ENCODE measurements at regions not wholly inside any gene's neighbourhood (a gene's known extent, or its start where the extent isn't known, plus 50 kb on each side); places are given as distances from the start of the nearest gene placed in this dataset.

GRCh38 chr1:163267962-163268361 is 53.8 kb upstream of the NUF2 start:
- no peaks in the 10 kb centered on the region for H3K9me3 ChIP-seq (ENCODE audit: insufficient read depth, low read depth, low read length)

DNA sequence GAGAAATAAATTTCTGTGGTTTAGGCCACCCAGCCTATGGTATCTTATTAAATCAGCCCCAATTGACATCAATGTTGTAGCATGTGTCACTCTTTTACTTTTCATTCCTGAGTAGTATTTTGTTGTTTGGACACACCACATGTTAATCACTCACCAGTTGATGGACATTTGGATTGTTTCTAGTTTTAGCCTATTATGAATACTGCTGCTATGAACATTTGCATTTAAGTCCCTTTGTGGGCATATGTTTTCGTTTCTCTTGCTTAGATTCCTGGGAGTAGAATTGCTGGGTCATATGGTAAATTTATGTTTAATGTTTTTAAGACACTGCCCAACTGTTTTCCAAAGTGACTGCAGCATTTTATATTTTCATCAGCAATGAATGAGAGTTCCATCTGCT is 50.2 kb upstream of the NUF2 start:
- Histone ChIP-seq H3K4me3 (ENCODE audit: low read depth, low read length) (no peak overlapping the region), H2AK5ac (ENCODE audit: low read length) (no peak overlapping the region), H2BK12ac (ENCODE audit: low read length) (no peak overlapping the region), H3K4ac (ENCODE audit: low read depth, low read length) (no peak overlapping the region), H3K79me1 (ENCODE audit: low read length) (no peaks in the 10 kb centered on the region), H3K79me2 (ENCODE audit: control insufficient read depth, insufficient read depth, low read length, poor library complexity) (no peaks in the 10 kb centered on the region), H3K36me3 (ENCODE audit: control insufficient read depth in 1 of 2, insufficient read depth in 2 of 2, low read length in 2 of 2) (no peaks in the 10 kb centered on the region), H3K4me2 (ENCODE audit: low read length) (no peak overlapping the region), H3K4me1 (ENCODE audit: control insufficient read depth in 1 of 2, insufficient read depth in 2 of 2, low read length in 2 of 2) (no peaks in the 10 kb centered on the region), H2BK5ac (ENCODE audit: low read depth, low read length, poor library complexity) (no peak overlapping the region), H4K91ac (ENCODE audit: low read depth, low read length) (no peak overlapping the region), H3K18ac (ENCODE audit: low read length) (no peak overlapping the region), H4K8ac (ENCODE audit: low read depth, low read length) (no peak overlapping the region), H3K27ac (ENCODE audit: low read depth, low read length) (no peak overlapping the region), H4K12ac (ENCODE audit: low read depth, low read length) (no peak overlapping the region), H3K9ac (ENCODE audit: low read length) (no peak overlapping the region), H3K14ac (ENCODE audit: low read length) (no peak overlapping the region), H2BK120ac (ENCODE audit: insufficient read depth, low read length, poor library complexity) (no peak overlapping the region), H3K9me3 (ENCODE audit: insufficient read depth, low read depth, low read length) (no peaks in the 10 kb centered on the region), H2AFZ (ENCODE audit: insufficient read depth, low read length, poor library complexity) (no peak overlapping the region), H3K27me3 (ENCODE audit: insufficient read depth, low read length) (no peaks in the 10 kb centered on the region), H3K23ac (ENCODE audit: low read length) (no peak overlapping the region)
- no CpG with 5 or more reads among the region's 1 CpG for WGBS (ENCODE audit: extremely low coverage, insufficient coverage, insufficient read length)
- DNase-seq = no peak

More at GRCh38 chr1:163267962-163268361, 53.8 kb upstream of the NUF2 start:
- Histone ChIP-seq H2AK5ac (ENCODE audit: low read length) (no peak overlapping the region), H3K9ac (ENCODE audit: low read length) (no peak overlapping the region), H3K14ac (ENCODE audit: low read length) (no peak overlapping the region), H2BK120ac (ENCODE audit: insufficient read depth, low read length, poor library complexity) (no peak overlapping the region), H3K23ac (ENCODE audit: low read length) (no peak overlapping the region), H4K8ac (ENCODE audit: low read depth, low read length) (no peak overlapping the region), H2BK5ac (ENCODE audit: low read depth, low read length, poor library complexity) (no peak overlapping the region), H2BK12ac (ENCODE audit: low read length) (no peak overlapping the region), H4K91ac (ENCODE audit: low read depth, low read length) (no peak overlapping the region), H3K79me1 (ENCODE audit: low read length) (no peaks in the 10 kb centered on the region), H3K4ac (ENCODE audit: low read depth, low read length) (no peak overlapping the region), H3K18ac (ENCODE audit: low read length) (no peak overlapping the region), H3K79me2 (ENCODE audit: control insufficient read depth, insufficient read depth, low read length, poor library complexity) (no peaks in the 10 kb centered on the region), H3K4me2 (ENCODE audit: low read length) (no peak overlapping the region), H3K4me3 (ENCODE audit: low read depth, low read length) (no peak overlapping the region), H2AFZ (ENCODE audit: insufficient read depth, low read length, poor library complexity) (no peak overlapping the region), H3K4me1 (ENCODE audit: control insufficient read depth in 1 of 2, insufficient read depth in 2 of 2, low read length in 2 of 2) (no peaks in the 10 kb centered on the region), H3K36me3 (ENCODE audit: control insufficient read depth in 1 of 2, insufficient read depth in 2 of 2, low read length in 2 of 2) (no peaks in the 10 kb centered on the region), H4K12ac (ENCODE audit: low read depth, low read length) (no peak overlapping the region), H3K27me3 (ENCODE audit: insufficient read depth, low read length) (no peaks in the 10 kb centered on the region), H3K27ac (ENCODE audit: low read depth, low read length) (no peak overlapping the region)
- DNase-seq = peak in 1 of 2 donors; percentile 38
